ENCODE measurements at regions not wholly inside any gene's neighbourhood (a gene's known extent, or its start where the extent isn't known, plus 50 kb on each side); places are given as distances from the start of the nearest gene placed in this dataset.

DNA sequence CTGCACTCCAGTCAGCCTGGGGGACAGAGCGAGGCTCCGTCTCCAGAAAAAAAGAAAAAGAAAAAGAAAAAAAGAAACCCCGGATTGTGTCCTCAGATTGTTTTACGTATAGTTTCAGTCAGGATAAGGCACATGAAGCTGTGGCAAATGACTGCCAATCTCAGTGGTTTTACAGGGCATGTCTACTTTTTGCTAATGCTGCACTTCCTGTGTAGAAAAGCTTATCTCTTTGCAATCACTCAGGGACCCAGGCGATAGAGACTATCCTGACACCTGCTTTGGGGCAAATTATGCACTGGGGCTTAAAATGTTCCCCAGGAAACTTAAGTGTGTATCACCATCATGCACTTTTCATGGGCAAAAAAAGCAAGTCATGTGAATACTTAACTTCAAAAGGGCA lies 103.7 kb upstream of the MEIS1 start:
- Histone ChIP-seq H3K9me3 (ENCODE audit: insufficient read depth, low read depth, low read length) (no peaks in the 10 kb centered on the region), H2AFZ (ENCODE audit: low read depth, low read length) (no peak overlapping the region), H3K4me3 (ENCODE audit: insufficient read depth, low read depth, low read length) (no peak overlapping the region), H3K79me2 (ENCODE audit: insufficient read depth, low read length) (no peaks in the 10 kb centered on the region), H3K4me1 (ENCODE audit: insufficient read depth, low read length) (no peaks in the 10 kb centered on the region), H3K27me3 (ENCODE audit: insufficient read depth, low read length) (no peaks in the 10 kb centered on the region), H3K4me2 (ENCODE audit: low read length) (no peak overlapping the region), H3K27ac (ENCODE audit: low read depth, low read length) (no peak overlapping the region), H3K9ac (ENCODE audit: low read length) (no peak overlapping the region), H3K36me3 (ENCODE audit: insufficient read depth, low read length) (no peaks in the 10 kb centered on the region), H4K20me1 (ENCODE audit: insufficient read depth, low read length) (no peaks in the 10 kb centered on the region)
- H3K9me3 Mint-ChIP-seq (ENCODE audit: unreplicated experiment), result no peaks in the 10 kb centered on the region
- H3K27me3 Mint-ChIP-seq (ENCODE audit: low read depth, unreplicated experiment), result no peaks in the 10 kb centered on the region
- no peaks in the 10 kb centered on the region for H3K36me3 Mint-ChIP-seq (ENCODE audit: low read depth, unreplicated experiment)
- no peak for DNase-seq (ENCODE audit: low read depth)
- no peak overlapping the region for H3K27ac Mint-ChIP-seq (ENCODE audit: unreplicated experiment)
- no peak overlapping the region for H3K4me3 Mint-ChIP-seq (ENCODE audit: unreplicated experiment)
- TF ChIP-seq EZH2 (IDR thresholded peaks at IDR 0.05; ENCODE audit: insufficient read depth, low read length), result no peak
- TF ChIP-seq, protein P1, sequence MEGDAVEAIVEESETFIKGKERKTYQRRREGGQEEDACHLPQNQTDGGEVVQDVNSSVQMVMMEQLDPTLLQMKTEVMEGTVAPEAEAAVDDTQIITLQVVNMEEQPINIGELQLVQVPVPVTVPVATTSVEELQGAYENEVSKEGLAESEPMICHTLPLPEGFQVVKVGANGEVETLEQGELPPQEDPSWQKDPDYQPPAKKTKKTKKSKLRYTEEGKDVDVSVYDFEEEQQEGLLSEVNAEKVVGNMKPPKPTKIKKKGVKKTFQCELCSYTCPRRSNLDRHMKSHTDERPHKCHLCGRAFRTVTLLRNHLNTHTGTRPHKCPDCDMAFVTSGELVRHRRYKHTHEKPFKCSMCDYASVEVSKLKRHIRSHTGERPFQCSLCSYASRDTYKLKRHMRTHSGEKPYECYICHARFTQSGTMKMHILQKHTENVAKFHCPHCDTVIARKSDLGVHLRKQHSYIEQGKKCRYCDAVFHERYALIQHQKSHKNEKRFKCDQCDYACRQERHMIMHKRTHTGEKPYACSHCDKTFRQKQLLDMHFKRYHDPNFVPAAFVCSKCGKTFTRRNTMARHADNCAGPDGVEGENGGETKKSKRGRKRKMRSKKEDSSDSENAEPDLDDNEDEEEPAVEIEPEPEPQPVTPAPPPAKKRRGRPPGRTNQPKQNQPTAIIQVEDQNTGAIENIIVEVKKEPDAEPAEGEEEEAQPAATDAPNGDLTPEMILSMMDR (IDR thresholded peaks at IDR 0.05; ENCODE audit: insufficient read depth, low read depth, low read length), result no peak
- peaks cover 5% of the 10 kb centered on the region for H3K4me1 Mint-ChIP-seq (ENCODE audit: low read depth, unreplicated experiment)
- FAIRE-seq, result no peak

DNA sequence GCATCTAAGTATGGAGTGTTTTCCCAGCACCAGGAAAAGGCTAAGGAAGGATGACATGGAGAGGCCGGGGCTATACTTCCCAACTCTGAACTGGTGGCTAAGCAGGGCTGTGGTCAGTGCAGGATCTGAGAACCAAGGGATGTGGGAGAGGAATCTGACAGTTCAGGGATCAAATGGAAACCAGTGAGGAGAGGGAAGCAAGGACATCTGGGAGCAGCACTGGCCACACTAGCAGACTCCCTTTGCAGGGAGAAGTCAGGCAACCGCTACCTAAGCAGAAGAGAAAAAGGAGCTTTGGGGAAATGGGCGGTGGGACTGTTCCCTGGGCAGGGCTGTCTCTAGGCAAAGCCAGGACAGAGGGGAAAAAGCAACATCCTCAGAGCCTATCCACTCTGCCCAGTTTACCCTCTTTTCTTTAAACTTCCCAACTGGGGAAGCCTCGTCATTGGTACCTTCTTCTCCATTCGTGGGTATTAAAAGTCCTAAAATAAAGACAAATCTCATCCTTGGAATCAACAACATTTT lies 105.8 kb upstream of the MEIS1 start:
- Histone ChIP-seq H3K4me2 (ENCODE audit: low read length) (no peak overlapping the region), H2AFZ (ENCODE audit: low read depth, low read length) (no peak overlapping the region), H3K27me3 (ENCODE audit: insufficient read depth, low read length) (peaks cover 3% of the 10 kb centered on the region), H3K27ac (ENCODE audit: low read depth, low read length) (no peak overlapping the region), H3K4me3 (ENCODE audit: insufficient read depth, low read depth, low read length) (no peak overlapping the region), H4K20me1 (ENCODE audit: insufficient read depth, low read length) (no peaks in the 10 kb centered on the region), H3K36me3 (ENCODE audit: insufficient read depth, low read length) (no peaks in the 10 kb centered on the region), H3K9me3 (ENCODE audit: insufficient read depth, low read depth, low read length) (no peaks in the 10 kb centered on the region), H3K4me1 (ENCODE audit: insufficient read depth, low read length) (no peaks in the 10 kb centered on the region), H3K9ac (ENCODE audit: low read length) (no peak overlapping the region), H3K79me2 (ENCODE audit: insufficient read depth, low read length) (no peaks in the 10 kb centered on the region)
- Mint-ChIP-seq H3K27me3 (ENCODE audit: low read depth, unreplicated experiment) (peaks cover 2% of the 10 kb centered on the region), H3K4me3 (ENCODE audit: unreplicated experiment) (no peak overlapping the region), H3K27ac (ENCODE audit: unreplicated experiment) (no peak overlapping the region), H3K36me3 (ENCODE audit: low read depth, unreplicated experiment) (no peaks in the 10 kb centered on the region), H3K4me1 (ENCODE audit: low read depth, unreplicated experiment) (peaks cover 6% of the 10 kb centered on the region), H3K9me3 (ENCODE audit: unreplicated experiment) (no peaks in the 10 kb centered on the region)
- FAIRE-seq (no peak), DNase-seq (ENCODE audit: low read depth) (no peak)
- TF ChIP-seq, protein P1 (IDR thresholded peaks at IDR 0.05; ENCODE audit: insufficient read depth, low read depth, low read length), result no peak
- no peak for TF ChIP-seq EZH2 (IDR thresholded peaks at IDR 0.05; ENCODE audit: insufficient read depth, low read length)

DNA sequence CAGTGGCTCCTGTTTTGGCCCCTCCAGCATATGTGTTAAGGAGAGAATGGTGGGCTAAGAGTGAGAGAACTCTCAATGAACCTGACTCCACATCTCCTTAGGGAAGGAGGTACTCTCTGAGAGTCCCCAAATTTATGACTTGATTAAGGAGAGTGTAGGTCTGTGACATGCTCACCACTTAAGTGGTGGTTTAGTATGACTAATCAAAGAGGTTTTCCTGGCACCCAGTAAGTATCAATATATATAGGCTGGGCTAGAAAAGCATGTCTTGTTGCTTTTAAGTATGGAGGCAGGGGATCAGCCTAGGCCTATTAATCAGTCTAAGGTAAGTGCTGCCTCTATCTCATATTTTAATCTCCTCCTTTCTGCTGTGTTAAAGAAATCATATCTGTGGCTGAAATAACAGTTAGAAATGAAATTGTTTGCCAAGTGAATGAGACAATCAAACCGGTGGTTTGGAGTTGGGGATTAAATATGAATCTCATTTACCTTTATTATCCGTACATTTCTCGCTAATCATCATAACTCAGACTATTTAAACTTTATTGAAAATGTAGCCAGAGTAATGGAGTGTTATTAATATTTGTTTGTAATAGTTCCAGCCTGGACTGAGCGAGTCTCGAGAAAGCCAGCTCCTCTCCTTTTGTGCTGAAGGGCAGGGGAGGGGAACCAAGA lies 107.7 kb upstream of the MEIS1 start:
- FAIRE-seq (no peak), DNase-seq (ENCODE audit: low read depth) (no peak)
- Histone ChIP-seq H4K20me1 (ENCODE audit: insufficient read depth, low read length) (no peaks in the 10 kb centered on the region), H3K27ac (ENCODE audit: low read depth, low read length) (no peak overlapping the region), H3K4me2 (ENCODE audit: low read length) (no peak overlapping the region), H3K4me3 (ENCODE audit: insufficient read depth, low read depth, low read length) (no peak overlapping the region), H2AFZ (ENCODE audit: low read depth, low read length) (no peak overlapping the region), H3K9ac (ENCODE audit: low read length) (no peak overlapping the region), H3K36me3 (ENCODE audit: insufficient read depth, low read length) (no peaks in the 10 kb centered on the region), H3K9me3 (ENCODE audit: insufficient read depth, low read depth, low read length) (no peaks in the 10 kb centered on the region), H3K27me3 (ENCODE audit: insufficient read depth, low read length) (peaks cover 3% of the 10 kb centered on the region), H3K4me1 (ENCODE audit: insufficient read depth, low read length) (no peaks in the 10 kb centered on the region), H3K79me2 (ENCODE audit: insufficient read depth, low read length) (no peaks in the 10 kb centered on the region)
- H3K9me3 Mint-ChIP-seq (ENCODE audit: unreplicated experiment), result no peaks in the 10 kb centered on the region
- H3K27me3 Mint-ChIP-seq (ENCODE audit: low read depth, unreplicated experiment), result peaks cover 2% of the 10 kb centered on the region
- peaks cover 9% of the 10 kb centered on the region for H3K4me1 Mint-ChIP-seq (ENCODE audit: low read depth, unreplicated experiment)
- H3K36me3 Mint-ChIP-seq (ENCODE audit: low read depth, unreplicated experiment), result no peaks in the 10 kb centered on the region
- no peak overlapping the region for H3K4me3 Mint-ChIP-seq (ENCODE audit: unreplicated experiment)
- H3K27ac Mint-ChIP-seq (ENCODE audit: unreplicated experiment), result no peak overlapping the region
- TF ChIP-seq EZH2 (IDR thresholded peaks at IDR 0.05; ENCODE audit: insufficient read depth, low read length), result no peak
- TF ChIP-seq, protein P1 (IDR thresholded peaks at IDR 0.05; ENCODE audit: insufficient read depth, low read depth, low read length), result no peak
